ENCODE measurements at regions not wholly inside any gene's neighbourhood (a gene's known extent, or its start where the extent isn't known, plus 50 kb on each side); places are given as distances from the start of the nearest gene placed in this dataset.

DNA sequence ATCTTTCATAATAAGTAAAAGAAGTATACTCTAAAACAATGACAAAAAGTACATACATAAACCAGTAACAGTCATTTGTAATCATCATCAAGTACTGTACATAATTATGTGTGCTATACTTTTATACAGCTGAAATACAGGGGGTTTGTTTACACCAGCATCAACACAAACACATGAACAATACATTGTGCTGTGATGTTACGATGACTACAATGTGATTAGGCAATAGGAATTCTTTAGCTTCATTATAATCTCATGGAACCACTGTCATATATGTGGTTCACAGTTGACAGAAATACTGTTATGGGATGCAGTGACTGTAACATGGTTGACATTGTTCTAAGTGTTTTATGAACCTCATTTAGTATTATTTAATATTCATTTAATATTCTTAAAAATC is 914.4 kb upstream of the TENM4 start:
- TF ChIP-seq, protein P1, sequence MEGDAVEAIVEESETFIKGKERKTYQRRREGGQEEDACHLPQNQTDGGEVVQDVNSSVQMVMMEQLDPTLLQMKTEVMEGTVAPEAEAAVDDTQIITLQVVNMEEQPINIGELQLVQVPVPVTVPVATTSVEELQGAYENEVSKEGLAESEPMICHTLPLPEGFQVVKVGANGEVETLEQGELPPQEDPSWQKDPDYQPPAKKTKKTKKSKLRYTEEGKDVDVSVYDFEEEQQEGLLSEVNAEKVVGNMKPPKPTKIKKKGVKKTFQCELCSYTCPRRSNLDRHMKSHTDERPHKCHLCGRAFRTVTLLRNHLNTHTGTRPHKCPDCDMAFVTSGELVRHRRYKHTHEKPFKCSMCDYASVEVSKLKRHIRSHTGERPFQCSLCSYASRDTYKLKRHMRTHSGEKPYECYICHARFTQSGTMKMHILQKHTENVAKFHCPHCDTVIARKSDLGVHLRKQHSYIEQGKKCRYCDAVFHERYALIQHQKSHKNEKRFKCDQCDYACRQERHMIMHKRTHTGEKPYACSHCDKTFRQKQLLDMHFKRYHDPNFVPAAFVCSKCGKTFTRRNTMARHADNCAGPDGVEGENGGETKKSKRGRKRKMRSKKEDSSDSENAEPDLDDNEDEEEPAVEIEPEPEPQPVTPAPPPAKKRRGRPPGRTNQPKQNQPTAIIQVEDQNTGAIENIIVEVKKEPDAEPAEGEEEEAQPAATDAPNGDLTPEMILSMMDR (IDR thresholded peaks at IDR 0.05; ENCODE audit: low read depth, low read length, missing input control) = no peak
- no peak for TF ChIP-seq GABPA (IDR thresholded peaks at IDR 0.05 in 1 of 2, conservative IDR thresholded peaks at IDR 0.05 in 1 of 2)
- TF ChIP-seq, protein P2, sequence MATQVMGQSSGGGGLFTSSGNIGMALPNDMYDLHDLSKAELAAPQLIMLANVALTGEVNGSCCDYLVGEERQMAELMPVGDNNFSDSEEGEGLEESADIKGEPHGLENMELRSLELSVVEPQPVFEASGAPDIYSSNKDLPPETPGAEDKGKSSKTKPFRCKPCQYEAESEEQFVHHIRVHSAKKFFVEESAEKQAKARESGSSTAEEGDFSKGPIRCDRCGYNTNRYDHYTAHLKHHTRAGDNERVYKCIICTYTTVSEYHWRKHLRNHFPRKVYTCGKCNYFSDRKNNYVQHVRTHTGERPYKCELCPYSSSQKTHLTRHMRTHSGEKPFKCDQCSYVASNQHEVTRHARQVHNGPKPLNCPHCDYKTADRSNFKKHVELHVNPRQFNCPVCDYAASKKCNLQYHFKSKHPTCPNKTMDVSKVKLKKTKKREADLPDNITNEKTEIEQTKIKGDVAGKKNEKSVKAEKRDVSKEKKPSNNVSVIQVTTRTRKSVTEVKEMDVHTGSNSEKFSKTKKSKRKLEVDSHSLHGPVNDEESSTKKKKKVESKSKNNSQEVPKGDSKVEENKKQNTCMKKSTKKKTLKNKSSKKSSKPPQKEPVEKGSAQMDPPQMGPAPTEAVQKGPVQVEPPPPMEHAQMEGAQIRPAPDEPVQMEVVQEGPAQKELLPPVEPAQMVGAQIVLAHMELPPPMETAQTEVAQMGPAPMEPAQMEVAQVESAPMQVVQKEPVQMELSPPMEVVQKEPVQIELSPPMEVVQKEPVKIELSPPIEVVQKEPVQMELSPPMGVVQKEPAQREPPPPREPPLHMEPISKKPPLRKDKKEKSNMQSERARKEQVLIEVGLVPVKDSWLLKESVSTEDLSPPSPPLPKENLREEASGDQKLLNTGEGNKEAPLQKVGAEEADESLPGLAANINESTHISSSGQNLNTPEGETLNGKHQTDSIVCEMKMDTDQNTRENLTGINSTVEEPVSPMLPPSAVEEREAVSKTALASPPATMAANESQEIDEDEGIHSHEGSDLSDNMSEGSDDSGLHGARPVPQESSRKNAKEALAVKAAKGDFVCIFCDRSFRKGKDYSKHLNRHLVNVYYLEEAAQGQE (IDR thresholded peaks at IDR 0.05) = no peak
- TF ChIP-seq, protein P3, sequence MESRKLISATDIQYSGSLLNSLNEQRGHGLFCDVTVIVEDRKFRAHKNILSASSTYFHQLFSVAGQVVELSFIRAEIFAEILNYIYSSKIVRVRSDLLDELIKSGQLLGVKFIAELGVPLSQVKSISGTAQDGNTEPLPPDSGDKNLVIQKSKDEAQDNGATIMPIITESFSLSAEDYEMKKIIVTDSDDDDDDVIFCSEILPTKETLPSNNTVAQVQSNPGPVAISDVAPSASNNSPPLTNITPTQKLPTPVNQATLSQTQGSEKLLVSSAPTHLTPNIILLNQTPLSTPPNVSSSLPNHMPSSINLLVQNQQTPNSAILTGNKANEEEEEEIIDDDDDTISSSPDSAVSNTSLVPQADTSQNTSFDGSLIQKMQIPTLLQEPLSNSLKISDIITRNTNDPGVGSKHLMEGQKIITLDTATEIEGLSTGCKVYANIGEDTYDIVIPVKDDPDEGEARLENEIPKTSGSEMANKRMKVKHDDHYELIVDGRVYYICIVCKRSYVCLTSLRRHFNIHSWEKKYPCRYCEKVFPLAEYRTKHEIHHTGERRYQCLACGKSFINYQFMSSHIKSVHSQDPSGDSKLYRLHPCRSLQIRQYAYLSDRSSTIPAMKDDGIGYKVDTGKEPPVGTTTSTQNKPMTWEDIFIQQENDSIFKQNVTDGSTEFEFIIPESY (IDR thresholded peaks at IDR 0.05) = no peak

Measured in liver (tissue), 3 donors.